GM21528 (cell line): ENCODE measurements at regions not wholly inside any gene's neighbourhood (a gene's known extent, or its start where the extent isn't known, plus 50 kb on each side); places are given as distances from the start of the nearest gene placed in this dataset.

ENCODE experiments used
- ATAC-seq: cut with Tn5 transposase; IDR thresholded peaks from one replicate; pipeline ENCODE4 v1.9.1; 2021; ENCODE audit warnings: mild to moderate bottlenecking, moderate library complexity; ENCODE audit not compliant: unreplicated experiment, low FRiP score

DNA sequence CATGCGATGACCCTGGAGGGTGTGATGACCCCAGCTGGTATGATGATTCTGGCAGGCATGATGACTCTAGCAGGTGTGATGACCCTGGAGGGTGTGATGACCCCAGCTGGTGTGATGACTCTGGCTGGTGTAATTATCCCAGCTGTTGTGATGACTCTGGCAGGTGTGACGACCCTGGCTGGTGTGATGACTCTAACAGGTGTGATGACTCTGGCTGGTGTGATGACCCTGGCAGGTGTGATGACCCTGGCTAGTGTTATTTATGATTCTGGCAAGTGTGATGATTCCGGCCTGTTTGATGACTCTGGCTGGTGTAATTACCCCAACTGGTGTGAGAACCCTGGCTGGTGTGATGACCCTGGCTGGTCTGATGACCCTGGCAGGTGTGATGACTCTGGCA lies 427.2 kb downstream of the QKI start:
- no peak for ATAC-seq

DNA sequence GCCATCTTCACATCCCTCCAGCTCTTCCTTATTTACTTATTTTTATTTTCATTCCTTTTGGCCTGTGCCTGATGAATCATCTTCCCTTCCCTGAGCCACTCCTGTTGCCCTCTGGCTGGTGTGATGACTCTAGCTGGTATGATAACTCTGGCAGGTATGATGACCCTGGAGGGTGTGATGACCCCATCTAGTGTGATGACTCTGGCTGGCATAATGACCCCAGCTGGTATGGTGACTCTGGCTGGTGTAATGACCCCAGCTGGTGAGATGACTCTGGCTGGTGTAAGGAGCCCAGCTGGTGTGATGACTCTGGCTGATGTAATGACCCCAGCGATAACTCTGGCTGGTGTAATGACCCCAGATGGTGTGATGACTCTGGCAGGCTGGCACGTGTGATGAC lies 426.8 kb downstream of the QKI start:
- no peak for ATAC-seq

DNA sequence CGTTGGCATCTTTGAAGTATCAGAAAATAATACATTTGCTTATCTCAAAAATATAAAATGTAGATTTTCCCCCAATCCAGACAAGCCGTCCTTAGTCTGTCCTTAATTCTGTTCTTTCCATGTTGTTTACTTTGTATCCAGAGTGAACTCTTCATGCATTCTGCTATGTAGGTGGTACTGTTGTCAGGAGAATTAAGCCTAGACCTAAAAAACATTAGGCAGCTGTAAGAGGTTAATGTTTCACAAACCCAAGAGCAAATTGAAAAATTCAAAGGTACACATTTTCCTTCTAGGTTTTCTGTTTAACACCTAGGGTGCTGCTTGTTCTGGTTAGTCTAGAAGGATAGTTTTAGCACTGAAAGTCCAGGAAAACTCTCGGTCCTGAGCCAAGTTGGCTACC lies 426.4 kb downstream of the QKI start:
- ATAC-seq, result no peak

DNA sequence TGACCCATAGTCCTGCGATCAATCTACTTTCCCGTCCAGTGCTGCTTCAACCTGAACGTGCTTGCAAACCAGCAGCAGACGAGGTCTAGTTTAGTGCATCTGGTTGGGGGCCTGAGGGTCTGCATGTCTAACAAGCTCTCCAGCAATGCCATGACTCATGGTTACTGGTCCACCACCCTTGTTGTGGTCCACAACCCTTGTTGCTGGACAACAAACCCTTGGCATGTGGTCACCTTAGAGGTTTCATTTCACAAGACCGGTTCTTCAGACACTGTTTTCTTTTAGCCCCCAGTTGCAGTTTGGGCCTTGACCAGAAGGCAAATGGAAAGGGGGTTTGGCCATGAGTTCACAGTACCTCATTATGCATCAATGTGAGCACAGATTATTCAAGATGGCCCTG lies 424.8 kb downstream of the QKI start:
- ATAC-seq, result no peak

DNA sequence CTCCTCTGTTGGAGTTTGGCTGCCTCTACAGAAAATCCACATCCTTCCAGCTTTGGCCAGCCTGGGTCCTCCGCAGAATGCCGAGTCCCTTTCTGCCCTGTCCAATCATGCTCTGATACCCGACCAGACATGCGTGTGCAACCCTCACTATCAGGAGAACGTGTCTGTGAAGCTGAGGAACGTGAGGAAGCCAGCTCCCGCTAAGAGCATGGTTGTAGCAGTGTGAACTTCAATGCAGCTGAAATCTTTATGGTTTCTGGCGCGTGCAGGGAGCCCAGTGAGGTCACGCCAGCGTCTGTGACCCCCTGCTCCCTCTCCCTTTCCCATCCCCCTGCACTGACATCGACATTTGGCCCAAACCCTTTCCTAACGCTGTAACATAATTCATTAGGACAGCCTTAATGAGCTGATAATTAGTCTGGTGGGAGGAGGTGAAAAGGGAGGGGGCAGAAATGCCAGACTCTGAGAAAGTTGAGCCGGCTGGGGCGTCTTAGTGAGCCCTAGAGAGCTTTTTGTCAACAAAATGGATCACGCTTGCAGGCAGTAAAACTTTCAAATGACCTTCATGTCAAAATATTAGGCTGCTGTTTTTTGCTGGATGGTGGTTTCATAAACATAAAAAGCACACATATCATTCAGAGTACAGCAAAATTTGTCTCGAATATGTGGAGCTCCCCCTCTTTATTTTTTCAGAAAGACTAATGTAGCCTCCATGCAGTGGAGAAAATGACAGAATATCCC lies 423.3 kb downstream of the QKI start:
- ATAC-seq, result no peak

DNA sequence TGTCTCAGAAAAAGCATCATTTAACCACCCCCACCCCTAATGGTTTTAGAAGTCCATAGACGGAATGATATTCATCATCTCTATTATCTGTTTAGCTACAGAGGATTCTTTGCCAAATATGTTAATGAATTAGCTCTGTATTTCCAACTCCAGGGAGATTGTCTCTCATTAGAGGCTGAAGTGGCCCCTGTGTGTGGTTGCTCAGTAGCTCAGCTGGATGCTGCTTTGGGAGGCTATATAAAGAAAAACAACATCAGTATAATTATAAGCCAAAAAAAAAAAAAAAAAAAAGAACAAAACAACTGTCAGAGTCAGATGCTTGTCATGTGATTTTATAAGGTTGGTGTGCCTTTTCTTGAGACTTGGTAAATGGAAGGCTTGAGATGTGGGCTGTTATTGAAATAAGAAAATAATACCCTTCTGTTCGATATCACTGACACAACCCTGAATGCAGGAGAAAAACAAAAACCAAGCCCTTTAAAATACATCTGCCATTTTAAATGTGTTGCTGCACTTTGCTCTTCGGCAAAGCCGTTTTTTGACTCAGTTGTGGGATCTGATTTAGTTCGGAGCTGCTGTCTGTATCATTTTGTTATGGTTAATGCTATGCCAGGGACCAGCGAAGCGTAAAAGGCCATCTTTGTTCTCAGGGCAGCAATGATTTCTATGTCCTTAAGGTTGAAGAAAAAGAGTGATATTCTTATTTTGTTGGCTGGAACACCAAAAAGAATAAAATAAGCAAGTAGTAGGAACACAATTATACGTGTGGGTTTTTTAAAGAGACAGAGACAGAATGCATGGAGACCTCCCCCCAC lies 422.6 kb downstream of the QKI start:
- ATAC-seq, result no peak

DNA sequence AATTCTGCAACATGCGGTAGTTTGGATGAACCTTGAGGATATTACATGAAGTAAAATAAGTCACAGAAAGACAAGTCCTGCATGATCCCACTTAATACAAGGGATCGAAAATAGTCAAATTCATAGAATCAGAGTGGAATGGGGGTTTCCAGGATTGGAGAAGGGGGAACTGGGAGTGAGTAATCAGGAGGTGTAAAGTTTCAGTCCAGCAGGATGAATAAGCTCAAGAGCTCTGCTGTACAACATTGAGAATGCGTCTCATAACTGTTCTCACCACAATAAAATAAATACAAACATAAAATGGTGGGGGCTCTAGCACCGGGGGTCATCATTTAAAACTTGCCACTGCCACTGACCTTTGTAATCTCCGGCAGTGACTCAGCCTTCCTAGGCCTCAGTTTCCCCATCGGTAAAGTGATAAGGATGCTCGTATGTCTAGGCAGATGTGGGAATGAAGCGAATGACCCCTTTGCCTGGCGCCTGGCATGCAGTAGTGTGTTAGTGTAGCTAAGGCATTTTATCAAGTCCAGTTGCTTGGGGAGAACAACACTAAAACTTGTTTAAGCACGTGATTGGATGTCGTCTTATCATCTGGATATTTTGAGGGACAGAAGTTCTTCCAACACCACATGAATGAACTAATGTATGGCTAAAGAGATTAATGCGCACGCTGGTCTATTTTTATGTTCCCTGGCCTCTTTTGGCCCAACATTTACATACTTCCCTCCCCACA lies 421.1 kb downstream of the QKI start:
- ATAC-seq, result no peak

DNA sequence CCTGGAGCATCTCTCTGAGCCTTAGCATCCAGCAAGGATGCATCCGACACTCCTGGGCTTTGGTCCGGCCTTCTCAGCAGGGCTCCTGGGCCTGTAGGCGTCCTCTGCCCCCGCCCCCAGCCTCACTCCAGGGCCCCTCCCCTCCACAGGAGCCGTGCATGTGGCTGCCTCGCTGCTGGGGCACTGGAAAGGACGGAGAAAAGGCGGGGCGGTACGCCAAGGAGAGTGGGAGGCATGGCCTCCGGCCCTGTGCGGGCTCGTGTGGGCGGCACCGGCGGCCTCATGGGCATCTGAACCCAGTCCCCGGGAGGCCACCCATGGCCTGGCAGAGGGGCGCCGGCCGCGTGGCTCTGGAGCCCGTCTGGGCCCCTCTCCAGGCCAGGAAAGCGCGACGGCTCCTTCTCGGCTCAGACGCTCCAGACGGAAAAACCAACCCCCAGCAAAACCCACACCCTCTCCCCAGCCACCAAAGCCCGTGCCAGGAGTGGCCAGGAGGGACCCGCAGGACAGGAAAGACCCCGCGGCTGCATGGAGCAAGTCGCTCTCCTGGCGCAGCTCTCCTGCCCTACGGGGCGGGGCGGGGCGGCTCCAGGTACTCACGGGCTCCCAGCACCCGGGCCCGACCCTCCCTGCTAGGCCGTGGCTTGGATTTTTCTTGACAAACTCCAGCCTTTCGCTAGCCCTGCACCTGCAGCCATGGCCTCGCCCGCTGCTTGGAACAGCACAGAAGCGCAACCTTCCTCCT lies 419.9 kb downstream of the QKI start:
- ATAC-seq, result no peak

DNA sequence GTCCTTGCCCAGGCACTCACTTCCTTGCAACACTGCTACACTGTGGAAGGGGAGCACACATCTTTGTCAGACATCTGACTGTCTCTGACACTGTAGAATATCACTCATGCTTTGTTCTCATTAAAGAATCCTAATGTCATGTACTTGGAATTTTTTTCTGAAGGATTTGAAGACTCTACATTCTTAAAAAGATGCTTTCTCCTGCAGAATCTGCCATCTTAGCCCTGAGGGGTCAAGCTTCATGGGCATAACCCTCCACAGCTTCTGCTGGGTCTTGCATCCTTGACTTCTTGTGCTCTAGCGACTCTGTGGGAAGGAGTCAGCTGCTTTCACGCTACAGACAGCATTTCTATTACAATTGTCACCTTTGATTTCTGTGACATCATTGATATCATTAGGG lies 417.2 kb downstream of the QKI start:
- ATAC-seq, result no peak

DNA sequence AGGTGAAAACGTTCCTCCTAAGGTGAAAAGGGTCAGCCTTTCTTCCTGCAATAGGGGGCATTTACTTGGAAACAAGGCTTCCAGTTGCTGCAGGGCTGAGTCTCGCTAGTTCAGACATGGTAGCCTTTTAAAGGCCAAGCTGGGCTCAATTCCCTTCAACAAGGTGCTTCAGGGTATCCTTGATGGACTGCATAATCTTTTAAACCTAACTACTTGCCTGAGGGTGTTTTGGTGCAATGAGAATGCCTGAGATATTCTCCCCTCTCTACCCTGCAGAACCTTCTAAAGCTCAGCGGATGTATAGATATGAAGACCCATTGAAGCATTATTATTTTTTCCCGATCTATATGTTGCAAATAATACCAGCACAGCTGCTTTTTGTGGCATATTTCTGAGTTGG lies 416.1 kb downstream of the QKI start:
- no peak for ATAC-seq

DNA sequence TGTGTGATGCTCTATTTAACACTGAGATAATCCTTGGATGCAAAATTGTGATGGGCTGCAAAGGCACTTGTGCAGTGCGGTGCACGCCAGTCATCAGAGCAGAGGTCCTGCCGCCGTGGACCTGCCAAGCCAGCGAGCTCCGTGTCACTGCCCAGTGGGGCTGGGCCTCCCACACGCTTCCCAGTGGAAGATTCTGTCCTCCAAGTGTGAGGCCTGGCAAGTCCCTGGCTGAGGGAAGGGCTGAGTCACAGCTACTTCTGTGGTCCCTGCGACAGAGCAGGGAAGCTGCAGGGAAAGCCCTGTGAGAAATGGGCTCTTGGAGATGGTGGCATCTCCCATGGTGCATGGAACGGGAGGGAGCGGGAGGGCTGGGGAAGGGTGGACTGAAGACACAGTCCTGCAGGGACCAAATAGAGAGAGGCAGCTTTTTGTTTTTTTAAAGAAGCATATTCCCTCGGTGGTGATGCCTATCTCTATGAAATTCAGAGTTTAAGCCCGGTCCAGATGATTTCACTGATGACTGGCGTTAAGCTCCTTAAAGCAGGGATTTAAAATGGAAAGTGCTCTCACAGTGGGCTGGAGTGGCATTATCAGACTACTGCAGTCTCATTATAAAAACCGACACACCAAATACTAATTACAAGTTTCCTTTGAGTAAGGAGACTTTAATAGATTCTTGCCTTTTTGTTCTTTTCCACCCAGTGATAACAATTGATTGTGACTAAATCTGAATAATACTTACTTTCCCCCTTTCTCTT lies 413.7 kb downstream of the QKI start:
- ATAC-seq, result no peak

DNA sequence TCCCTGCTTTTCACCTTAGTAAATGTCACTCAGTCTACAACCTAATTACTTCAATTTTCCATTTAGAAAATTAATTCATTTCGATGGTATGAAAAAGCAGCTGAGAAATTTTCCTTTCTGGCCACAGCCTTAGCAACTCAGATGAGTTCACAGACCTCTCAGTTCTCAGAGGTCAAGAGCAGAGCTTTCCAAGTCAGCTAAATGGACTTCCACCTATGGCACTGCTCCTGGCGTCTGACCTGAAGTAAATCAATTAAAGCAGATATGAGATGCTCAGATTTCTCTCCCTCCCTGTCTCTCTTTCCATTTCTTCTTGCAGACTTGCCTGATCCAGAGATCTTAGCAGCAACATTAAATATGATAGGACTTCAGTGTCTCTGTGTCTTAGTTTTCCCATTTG lies 412.6 kb downstream of the QKI start:
- no peak for ATAC-seq

DNA sequence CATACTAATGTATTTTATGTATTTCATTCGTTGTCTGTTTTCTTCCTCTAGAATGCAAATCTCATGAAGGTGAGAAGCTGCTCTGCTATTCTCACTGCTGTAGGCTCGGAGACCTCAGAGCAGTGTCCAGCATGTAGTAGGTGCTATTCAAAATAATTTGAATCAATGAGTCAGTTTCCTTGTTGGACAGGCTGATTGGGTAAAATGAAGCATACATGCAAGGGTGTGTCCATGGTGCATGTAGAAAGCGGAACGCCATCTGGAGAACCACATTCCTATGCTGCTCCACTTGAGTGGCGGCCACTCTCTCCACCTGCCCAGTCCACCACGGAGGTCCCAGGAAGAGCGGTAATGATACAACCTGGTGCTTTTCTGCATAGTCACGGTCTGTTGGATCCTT lies 412.1 kb downstream of the QKI start:
- ATAC-seq, result no peak

DNA sequence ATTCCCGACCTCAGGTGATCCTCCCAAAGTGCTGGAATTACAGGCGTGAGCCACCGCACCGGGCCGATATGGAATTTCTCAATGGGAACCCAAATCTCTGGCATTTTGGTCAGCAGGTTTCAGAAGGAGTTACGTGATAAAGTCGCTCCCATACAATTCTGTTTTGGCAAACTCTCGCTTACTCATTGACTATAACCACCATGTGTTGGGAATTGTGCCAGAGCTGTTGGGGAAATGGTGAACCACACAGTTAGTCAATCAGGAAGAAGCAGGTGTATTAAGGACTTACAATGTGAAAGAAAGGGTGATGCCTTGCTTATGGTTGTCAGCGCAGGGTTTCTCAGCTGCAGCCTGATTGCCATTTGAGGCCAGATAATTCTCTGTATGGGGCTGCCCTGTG lies 410.5 kb downstream of the QKI start:
- ATAC-seq, result no peak

DNA sequence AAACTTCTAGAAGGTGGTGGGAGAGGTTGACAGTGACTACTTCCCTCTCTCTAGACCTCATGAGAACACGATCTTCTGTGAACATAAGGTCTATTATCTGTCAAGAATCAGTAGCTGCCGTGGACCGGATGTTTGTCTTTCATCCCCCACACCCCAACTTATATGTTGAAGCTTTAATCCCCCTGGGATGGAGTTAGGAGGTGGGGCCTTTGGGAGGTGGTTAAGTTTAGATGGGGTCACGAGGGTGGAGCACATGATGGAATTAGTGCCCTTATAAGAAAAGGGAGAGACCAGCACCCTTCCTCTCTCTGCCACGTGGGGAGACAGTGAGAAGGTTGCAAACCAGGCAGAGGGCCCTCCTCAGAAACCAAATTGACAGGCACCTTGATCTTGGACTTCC lies 409.1 kb downstream of the QKI start:
- no peak for ATAC-seq

DNA sequence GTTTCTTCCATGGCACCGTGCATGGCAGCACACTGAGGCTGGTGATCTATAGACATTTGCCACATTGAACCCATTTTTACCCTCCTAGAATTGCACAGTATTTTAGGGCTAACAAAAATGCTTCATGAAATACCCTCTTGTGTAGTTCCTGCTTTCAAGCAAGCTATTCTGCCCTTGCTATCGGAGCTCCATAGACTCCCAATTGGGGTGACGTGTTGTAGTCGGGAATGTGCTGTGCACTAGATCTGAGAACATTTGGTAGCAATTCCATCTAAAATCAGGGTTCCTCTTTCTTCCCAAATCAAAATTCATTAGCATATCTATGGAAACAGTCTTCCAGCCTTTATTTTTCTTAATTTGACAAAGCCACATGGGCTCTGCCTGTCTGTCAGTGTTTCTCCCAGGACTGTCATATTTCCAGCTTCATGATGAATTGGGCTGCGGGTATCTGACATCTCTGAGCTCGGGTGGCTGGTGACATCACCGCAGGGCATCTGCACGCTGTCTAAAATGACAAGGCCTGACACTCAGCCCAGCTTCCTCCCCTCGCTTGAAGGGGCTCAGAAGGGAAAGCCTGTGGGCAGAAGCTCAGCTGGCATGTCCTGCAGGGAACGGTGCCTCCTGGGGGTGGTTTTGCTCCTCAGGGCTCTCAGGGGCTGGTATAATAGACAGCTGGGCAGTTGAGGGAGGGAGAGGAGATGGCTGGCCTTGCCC lies 406.4 kb downstream of the QKI start:
- no peak for ATAC-seq

DNA sequence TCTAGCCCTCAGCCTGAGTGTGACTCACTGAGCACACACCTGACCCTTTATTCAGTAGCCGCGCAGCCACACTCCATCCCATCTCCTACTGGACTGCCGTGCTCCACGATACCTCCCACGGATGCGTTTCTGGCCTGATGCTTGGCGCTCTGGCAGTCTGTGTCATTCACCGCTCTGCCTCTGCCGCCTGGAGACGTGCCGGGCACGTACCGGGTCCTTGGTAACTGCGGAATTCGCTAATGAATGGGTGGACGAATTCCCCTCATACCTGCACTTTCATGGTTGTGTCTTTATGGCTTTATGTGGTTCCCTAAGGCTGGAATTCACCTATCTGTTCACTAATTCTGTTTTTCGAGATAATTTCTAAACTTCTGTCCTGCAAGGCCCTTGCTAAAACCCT lies 405.7 kb downstream of the QKI start:
- no peak for ATAC-seq

DNA sequence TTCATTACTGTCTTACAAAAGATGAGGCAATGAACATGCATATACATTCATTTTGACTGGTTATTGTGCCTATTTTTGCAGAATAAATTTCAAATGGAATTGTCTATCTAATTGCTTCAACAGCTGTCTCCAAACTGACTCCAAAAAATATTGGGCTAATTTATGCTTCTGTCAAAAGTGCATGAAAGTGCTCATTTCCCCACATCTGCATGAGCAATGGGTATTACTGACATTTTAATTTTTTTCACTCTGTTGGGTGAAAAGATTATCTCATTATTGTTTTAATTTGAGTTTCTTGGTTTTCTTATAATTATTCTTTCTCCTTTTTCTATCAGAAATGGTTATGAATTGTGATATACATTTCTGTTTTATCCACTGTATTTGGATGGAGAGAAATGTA lies 404.2 kb downstream of the QKI start:
- ATAC-seq, result no peak

DNA sequence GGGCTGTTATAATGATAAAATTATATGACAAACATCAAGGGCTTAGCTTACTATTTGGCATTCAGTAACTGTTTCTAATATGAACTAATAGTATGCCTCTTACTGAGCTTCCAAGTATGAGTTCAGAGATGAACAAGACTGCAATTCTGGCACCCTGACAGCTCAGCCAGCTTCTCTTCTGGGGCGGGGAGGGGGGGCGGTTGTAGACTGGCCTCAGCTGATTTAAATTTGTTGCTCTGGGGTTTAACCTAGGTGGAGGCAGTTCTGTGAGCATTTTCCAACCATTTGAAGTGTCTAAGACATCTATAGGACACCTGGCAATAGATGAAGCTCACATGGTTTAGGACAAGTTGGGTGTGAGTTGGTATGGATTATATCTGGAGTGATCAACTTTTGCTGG lies 401.9 kb downstream of the QKI start:
- ATAC-seq, result no peak

DNA sequence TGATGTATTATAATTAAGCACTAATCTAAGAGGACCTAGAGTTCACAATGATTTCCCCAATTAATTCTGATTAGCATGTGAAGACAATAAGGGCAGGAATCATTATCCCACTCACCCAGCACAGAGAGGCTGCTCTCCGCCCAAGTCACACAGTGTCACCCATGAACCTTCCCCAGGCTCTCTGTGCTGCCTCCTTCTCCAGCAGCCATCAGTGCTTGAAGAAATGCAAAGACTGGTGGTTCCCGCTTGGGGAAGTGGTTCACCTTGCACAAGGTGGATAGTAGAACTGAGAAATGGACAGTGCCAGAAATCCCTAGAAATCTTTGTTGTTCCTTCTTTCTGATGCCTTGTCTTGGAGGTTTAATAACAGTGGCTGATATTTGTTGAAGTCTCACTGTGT lies 401.3 kb downstream of the QKI start:
- no peak for ATAC-seq
